ENCODE measurements at regions not wholly inside any gene's neighbourhood (a gene's known extent, or its start where the extent isn't known, plus 50 kb on each side); places are given as distances from the start of the nearest gene placed in this dataset.
"Not testable (repeated sequence)": the region's sequence is repeated elsewhere in the genome, so short reads cannot be mapped to it uniquely, and the experiment has no call there.

GRCh38 chr15:70589728-70590127 is 173.6 kb downstream of the UACA start:
- H3K4me3 ChIP-seq (replicated peaks; ENCODE audit: low read depth, low read length): no peak overlapping the region
- no peak for DNase-seq (ENCODE audit: extremely low read depth, low read depth)
- no peak for TF ChIP-seq CTCF (IDR thresholded peaks at IDR 0.05; ENCODE audit: low read depth, low read length, missing control alignments)

GRCh38 chr15:70589221-70589620 is 174.1 kb downstream of the UACA start:
- no peak for DNase-seq (ENCODE audit: extremely low read depth, low read depth)
- no peak for TF ChIP-seq CTCF (IDR thresholded peaks at IDR 0.05; ENCODE audit: low read depth, low read length, missing control alignments)
- no peak overlapping the region for H3K4me3 ChIP-seq (replicated peaks; ENCODE audit: low read depth, low read length)

DNA sequence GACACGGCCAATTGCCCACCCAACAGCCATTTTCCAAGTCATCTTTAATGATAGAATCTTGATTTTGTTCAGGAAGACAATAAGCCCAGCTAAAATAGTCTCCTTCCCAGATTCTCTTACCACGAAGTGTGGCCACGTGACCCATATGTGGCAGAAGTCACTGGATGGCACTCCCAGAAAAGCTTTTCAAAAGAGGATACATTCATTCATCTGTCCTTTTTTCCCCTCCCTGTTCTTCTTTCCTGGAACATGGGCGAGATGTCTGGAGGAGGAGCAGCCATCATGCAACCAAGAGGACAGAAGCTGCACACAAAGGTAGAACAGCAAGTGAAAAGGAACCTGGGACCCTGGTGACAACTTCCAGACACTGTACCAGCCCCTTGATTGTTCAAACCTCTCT is 174.7 kb downstream of the UACA start:
- DNase-seq (ENCODE audit: extremely low read depth, low read depth): no peak
- no peak overlapping the region for H3K4me3 ChIP-seq (replicated peaks; ENCODE audit: low read depth, low read length)
- TF ChIP-seq CTCF (IDR thresholded peaks at IDR 0.05; ENCODE audit: low read depth, low read length, missing control alignments): no peak

GRCh38 chr15:70587896-70588567 is 175.3 kb downstream of the UACA start:
- TF ChIP-seq CTCF (IDR thresholded peaks at IDR 0.05; ENCODE audit: low read depth, low read length, missing control alignments): no peak
- no peak for DNase-seq (ENCODE audit: extremely low read depth, low read depth)
- no peak overlapping the region for H3K4me3 ChIP-seq (replicated peaks; ENCODE audit: low read depth, low read length)

DNA sequence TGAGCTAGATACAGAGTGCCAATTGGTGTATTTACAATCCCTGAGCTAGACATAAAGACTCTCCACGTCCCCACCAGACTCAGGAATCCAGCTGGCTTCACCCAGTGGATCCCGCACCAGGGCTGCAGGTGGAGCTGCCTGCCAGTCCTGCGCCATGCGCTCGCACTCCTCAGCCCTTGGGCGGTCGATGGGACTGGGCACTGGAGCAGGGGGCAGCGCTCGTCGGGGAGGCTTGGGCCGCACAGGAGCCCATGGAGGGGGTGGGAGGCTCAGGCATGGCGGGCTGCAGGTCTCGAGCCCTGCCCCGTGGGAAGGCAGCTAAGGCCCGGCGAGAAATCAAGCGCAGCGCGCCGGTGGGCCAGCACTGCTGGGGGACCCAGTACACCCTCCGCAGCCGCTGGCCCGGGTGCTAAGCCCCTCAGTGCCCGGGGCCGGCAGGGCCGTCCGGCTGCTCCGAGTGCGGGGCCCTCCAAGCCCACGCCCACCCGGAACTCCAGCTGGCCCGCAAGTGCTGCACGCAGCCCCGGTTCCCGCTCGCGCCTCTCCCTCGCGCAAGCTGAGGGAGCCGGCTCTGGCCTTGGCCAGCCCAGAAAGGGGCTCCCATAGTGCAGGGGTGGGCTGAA is 176.2 kb downstream of the UACA start:
- not testable (repeated sequence) for H3K4me3 ChIP-seq (replicated peaks; ENCODE audit: low read depth, low read length); DNase-seq (ENCODE audit: extremely low read depth, low read depth)

GRCh38 chr15:70586241-70586640 is 177.1 kb downstream of the UACA start:
- no peak for TF ChIP-seq CTCF (IDR thresholded peaks at IDR 0.05; ENCODE audit: low read depth, low read length, missing control alignments)
- DNase-seq (ENCODE audit: extremely low read depth, low read depth): no peak
- no peak overlapping the region for H3K4me3 ChIP-seq (replicated peaks; ENCODE audit: low read depth, low read length)

- no peak for DNase-seq (ENCODE audit: extremely low read depth, low read depth)
- no peak for TF ChIP-seq CTCF (IDR thresholded peaks at IDR 0.05; ENCODE audit: low read depth, low read length, missing control alignments)
- H3K4me3 ChIP-seq (replicated peaks; ENCODE audit: low read depth, low read length): no peak overlapping the region
These were observed 177.7 kb downstream of the UACA start for GRCh38 chr15:70585707-70586034.
